Activated CD4-positive, alpha-beta T cell treated with anti-CD3 and anti-CD28 coated beads, Interleukin-2, amount 10 ng/mL, durations not matched to agents 7 days and 5 days (primary cell): ENCODE measurements at regions not wholly inside any gene's neighbourhood (a gene's known extent, or its start where the extent isn't known, plus 50 kb on each side); places are given as distances from the start of the nearest gene placed in this dataset.

ENCODE experiments used
- CTCF ChIA-PET: fragments of 350-600 bp; sonication (Branson Sonifier 250); formaldehyde crosslinking; loops from one replicate; lab custom pipeline; 2021; ENCODE audit warnings: antibody characterized with exemption; lab: Charles Lee
- POLR2A ChIA-PET: fragments of 350-600 bp; sonication (Branson Sonifier 250); formaldehyde crosslinking; loops from one replicate; lab custom pipeline; 2021; ENCODE audit warnings: antibody characterized with exemption; lab: Charles Lee
- DNase-seq: peaks from one replicate; pipeline ENCODE4 v3.0.0-alpha.2; 2020
- H3K27ac Mint-ChIP-seq: one replicate; pipeline ENCODE4 v1.8.0; 2021; ENCODE audit warnings: mild to moderate bottlenecking, moderate library complexity, mixed read lengths
- H3K27me3 Mint-ChIP-seq: one replicate; pipeline ENCODE4 v1.8.0; 2021; ENCODE audit warnings: mixed read lengths
- H3K36me3 Mint-ChIP-seq: one replicate; pipeline ENCODE4 v1.8.0; 2021; ENCODE audit warnings: low read depth, mixed read lengths
- H3K4me1 Mint-ChIP-seq: one replicate; pipeline ENCODE4 v1.8.0; 2021; ENCODE audit warnings: mixed read lengths
- H3K4me3 Mint-ChIP-seq: one replicate; pipeline ENCODE4 v1.8.0; 2021; ENCODE audit warnings: mild to moderate bottlenecking, moderate library complexity, mixed read lengths
- H3K9me3 Mint-ChIP-seq: one replicate; pipeline ENCODE4 v1.8.0; 2021; ENCODE audit warnings: mixed read lengths

- Mint-ChIP-seq H3K27ac (no peak overlapping the region), H3K4me3 (no peak overlapping the region), H3K27me3 (no peaks in the 10 kb centered on the region), H3K4me1 (no peaks in the 10 kb centered on the region), H3K36me3 (no peaks in the 10 kb centered on the region), H3K9me3 (no peaks in the 10 kb centered on the region)
- ChIA-PET POLR2A (no interaction called here), CTCF (interaction anchor here (1.4 kb wide), 1 partner anchor 638 kb away, joined by 3 read pairs; no protein-coding TSS in a partner anchor)
- DNase-seq = no peak
Observed at GRCh38 chr13:22275393-22275792, 604.5 kb downstream of the FGF9 start.

DNA sequence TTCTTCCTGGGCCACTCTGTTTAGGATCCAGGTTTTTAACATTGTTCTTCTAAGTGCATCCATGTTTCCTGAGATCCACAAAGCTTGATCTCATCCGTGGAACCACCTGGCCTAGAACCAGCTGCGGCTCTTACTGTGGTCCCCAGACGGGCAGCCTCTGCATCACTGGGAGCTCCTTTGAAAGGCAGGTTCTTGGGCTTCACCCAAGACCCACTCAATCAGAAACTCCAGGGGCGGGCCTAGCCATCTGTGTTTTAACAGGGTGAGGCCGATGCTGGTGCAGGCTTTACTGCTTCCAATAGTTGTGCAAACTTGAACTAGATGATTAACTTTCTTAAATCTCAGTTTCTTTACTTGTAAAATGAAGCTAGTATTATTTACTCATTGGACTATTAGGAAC is 605.7 kb downstream of the FGF9 start:
- Mint-ChIP-seq H3K27me3 (no peaks in the 10 kb centered on the region), H3K4me3 (no peak overlapping the region), H3K4me1 (no peaks in the 10 kb centered on the region), H3K36me3 (no peaks in the 10 kb centered on the region), H3K9me3 (no peaks in the 10 kb centered on the region), H3K27ac (no peak overlapping the region)
- ChIA-PET POLR2A (no interaction called here), CTCF (no interaction called here)
- no peak for DNase-seq

GRCh38 chr13:22278336-22278929 is 607.6 kb downstream of the FGF9 start:
- peak; percentile 71 for DNase-seq
- Mint-ChIP-seq H3K4me1 (no peaks in the 10 kb centered on the region), H3K4me3 (no peak overlapping the region), H3K27me3 (no peaks in the 10 kb centered on the region), H3K9me3 (no peaks in the 10 kb centered on the region), H3K27ac (no peak overlapping the region), H3K36me3 (no peaks in the 10 kb centered on the region)
- ChIA-PET POLR2A (no interaction called here), CTCF (interaction anchor here (0.5 to 1.0 kb wide), 2 partner anchors 77 to 518 kb away, joined by 3 to 4 read pairs; no protein-coding TSS in a partner anchor)

DNA sequence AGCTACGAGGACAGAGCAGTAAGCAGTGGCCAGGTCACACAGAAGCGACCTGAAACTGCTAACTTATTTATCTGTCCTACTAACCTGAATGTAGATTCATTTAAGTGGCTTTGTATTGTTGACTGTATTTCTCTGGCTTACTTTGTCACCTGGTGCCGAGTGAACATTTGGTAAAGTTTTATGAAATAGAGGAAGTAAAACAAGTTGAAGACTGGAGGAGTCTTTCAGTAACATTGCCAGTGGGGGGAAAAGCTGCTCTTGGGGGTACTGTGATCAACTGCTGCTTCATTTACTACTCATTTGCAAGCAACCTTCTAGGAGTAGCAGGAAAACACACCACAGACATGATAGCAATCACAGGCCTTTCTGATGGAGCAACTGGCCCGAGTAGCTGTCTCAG is 615.0 kb downstream of the FGF9 start:
- H3K4me3 Mint-ChIP-seq = no peak overlapping the region
- CTCF ChIA-PET = no interaction called here
- no peak for DNase-seq
- peaks cover 2% of the 10 kb centered on the region for H3K9me3 Mint-ChIP-seq
- H3K36me3 Mint-ChIP-seq = no peaks in the 10 kb centered on the region
- POLR2A ChIA-PET = no interaction called here
- H3K4me1 Mint-ChIP-seq = no peaks in the 10 kb centered on the region
- H3K27me3 Mint-ChIP-seq = no peaks in the 10 kb centered on the region
- no peak overlapping the region for H3K27ac Mint-ChIP-seq

DNA sequence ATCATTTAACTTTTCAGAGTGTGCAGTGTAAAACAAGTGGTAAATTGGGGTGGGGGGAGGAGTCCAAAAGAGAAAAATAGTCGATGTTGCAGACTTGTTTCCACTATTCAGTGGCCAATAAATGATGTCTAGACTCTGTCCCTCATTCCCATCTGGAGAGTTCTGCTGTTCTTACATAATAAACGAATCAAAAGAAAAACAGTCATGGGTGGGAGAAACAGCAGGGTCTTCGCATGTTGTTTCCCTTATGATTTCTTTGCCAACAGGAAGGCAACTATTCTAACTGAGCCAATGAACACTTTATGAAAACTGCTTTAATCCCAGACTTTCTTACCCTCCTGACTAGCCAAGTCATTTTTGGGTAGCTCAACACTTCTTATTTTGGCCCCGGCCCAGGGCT is 615.5 kb downstream of the FGF9 start:
- H3K9me3 Mint-ChIP-seq = peaks cover 2% of the 10 kb centered on the region
- CTCF ChIA-PET = interaction anchor here (0.6 kb wide), 1 partner anchor 93 kb away, joined by 3 read pairs; no protein-coding TSS in a partner anchor
- no peaks in the 10 kb centered on the region for H3K4me1 Mint-ChIP-seq

GRCh38 chr13:22287343-22287920 is 616.6 kb downstream of the FGF9 start:
- no peaks in the 10 kb centered on the region for H3K4me1 Mint-ChIP-seq
- H3K27ac Mint-ChIP-seq = no peak overlapping the region
- H3K27me3 Mint-ChIP-seq = no peaks in the 10 kb centered on the region
- DNase-seq = no peak
- no peaks in the 10 kb centered on the region for H3K36me3 Mint-ChIP-seq
- ChIA-PET CTCF (no interaction called here), POLR2A (no interaction called here)
- no peak overlapping the region for H3K4me3 Mint-ChIP-seq
- H3K9me3 Mint-ChIP-seq = peaks cover 2% of the 10 kb centered on the region

More for the DNA sequence above, 615.5 kb downstream of the FGF9 start:
- DNase-seq = no peak
- POLR2A ChIA-PET = no interaction called here
- no peak overlapping the region for H3K4me3 Mint-ChIP-seq
- no peak overlapping the region for H3K27ac Mint-ChIP-seq
- H3K27me3 Mint-ChIP-seq = no peaks in the 10 kb centered on the region
- H3K36me3 Mint-ChIP-seq = no peaks in the 10 kb centered on the region

DNA sequence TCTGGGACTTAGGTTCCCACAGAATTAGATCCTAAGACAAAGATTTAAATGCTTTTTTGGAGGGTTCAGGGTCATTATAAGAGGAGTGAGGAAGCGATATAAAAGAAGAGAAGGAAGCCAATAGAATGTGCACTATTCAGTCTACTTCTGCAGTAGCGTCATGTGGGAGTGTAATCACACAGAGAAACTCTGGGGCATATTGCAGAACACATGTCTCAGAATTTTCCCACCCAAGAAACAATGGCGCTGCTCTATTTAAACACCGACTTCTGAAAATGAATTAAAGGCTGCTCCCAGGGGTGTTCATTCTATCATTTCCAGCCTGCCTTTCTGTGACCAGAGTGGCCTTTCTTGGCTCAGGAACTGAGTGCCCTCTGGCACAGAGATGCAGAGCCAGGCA is 617.6 kb downstream of the FGF9 start:
- ChIA-PET CTCF (no interaction called here), POLR2A (no interaction called here)
- peaks cover 2% of the 10 kb centered on the region for H3K9me3 Mint-ChIP-seq
- no peaks in the 10 kb centered on the region for H3K36me3 Mint-ChIP-seq
- DNase-seq = no peak
- no peak overlapping the region for H3K27ac Mint-ChIP-seq
- no peaks in the 10 kb centered on the region for H3K4me1 Mint-ChIP-seq
- no peak overlapping the region for H3K4me3 Mint-ChIP-seq
- no peaks in the 10 kb centered on the region for H3K27me3 Mint-ChIP-seq

DNA sequence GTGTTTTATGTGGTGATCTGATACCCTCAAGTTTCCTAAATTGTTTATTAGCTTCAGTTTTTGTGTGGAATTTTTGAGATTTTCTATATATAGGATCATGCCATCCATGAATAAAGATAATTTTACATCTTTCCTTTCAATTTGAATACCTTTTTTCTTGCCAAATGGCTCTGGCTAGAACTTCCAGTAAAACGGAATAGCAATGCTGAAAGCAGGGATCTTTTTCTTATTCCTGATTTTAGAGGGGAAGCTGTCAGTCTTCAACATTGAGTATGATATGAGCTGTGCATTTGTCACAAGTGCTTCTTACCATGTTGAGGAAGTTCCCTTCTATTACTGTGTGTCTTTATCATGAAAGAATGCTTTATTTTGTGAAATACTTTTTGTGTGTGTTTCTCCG is 618.8 kb downstream of the FGF9 start:
- Mint-ChIP-seq H3K4me1 (no peaks in the 10 kb centered on the region), H3K9me3 (peaks cover 2% of the 10 kb centered on the region), H3K27me3 (no peaks in the 10 kb centered on the region), H3K4me3 (no peak overlapping the region), H3K27ac (no peak overlapping the region), H3K36me3 (no peaks in the 10 kb centered on the region)
- CTCF ChIA-PET = interaction anchor here (0.7 kb wide), 1 partner anchor 20 kb away, joined by 3 read pairs; no protein-coding TSS in a partner anchor
- POLR2A ChIA-PET = no interaction called here
- DNase-seq = no peak

- Mint-ChIP-seq H3K4me3 (no peak overlapping the region), H3K27me3 (no peaks in the 10 kb centered on the region), H3K36me3 (no peaks in the 10 kb centered on the region), H3K9me3 (peaks cover 10% of the 10 kb centered on the region), H3K27ac (no peak overlapping the region), H3K4me1 (no peaks in the 10 kb centered on the region)
- no peak for DNase-seq
- ChIA-PET CTCF (no interaction called here), POLR2A (no interaction called here)
Observed at GRCh38 chr13:22298530-22298929, 627.7 kb downstream of the FGF9 start.

GRCh38 chr13:22311734-22312404 is 641.0 kb downstream of the FGF9 start:
- H3K9me3 Mint-ChIP-seq = peaks cover 7% of the 10 kb centered on the region
- ChIA-PET CTCF (no interaction called here), POLR2A (no interaction called here)
- no peak overlapping the region for H3K4me3 Mint-ChIP-seq
- no peak for DNase-seq
- H3K36me3 Mint-ChIP-seq = no peaks in the 10 kb centered on the region
- no peaks in the 10 kb centered on the region for H3K4me1 Mint-ChIP-seq
- H3K27me3 Mint-ChIP-seq = peaks cover 2% of the 10 kb centered on the region
- no peak overlapping the region for H3K27ac Mint-ChIP-seq

DNA sequence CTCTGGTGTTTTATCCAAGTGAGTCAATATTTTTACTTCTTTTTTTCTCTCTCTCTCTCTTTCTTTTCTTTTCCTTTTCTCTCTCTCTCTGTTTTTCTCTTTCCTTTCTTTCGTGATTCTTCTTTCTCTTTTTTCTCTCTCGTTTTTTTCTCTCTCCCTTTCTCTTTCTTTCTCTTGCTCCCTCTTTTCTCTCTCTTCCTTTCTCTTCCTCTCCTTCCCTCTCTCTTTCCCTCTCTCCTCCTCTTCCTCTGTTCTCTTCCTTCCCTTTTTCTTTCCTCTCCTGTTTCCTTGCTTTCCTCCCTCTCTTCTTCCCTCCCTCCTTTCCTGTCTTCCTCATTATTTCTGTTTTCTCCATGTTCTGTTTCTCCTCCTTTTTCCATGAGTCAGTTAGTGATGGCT is 641.5 kb downstream of the FGF9 start:
- ChIA-PET CTCF (no interaction called here), POLR2A (no interaction called here)
- Mint-ChIP-seq H3K27ac (no peak overlapping the region), H3K9me3 (peaks cover 5% of the 10 kb centered on the region), H3K36me3 (no peaks in the 10 kb centered on the region), H3K27me3 (peaks cover 1% of the 10 kb centered on the region), H3K4me3 (no peak overlapping the region), H3K4me1 (no peaks in the 10 kb centered on the region)
- DNase-seq = no peak

GRCh38 chr13:22316494-22317025 is 645.7 kb downstream of the FGF9 start:
- ChIA-PET CTCF (interaction anchor here (0.6 kb wide), 1 partner anchor 10 kb away, joined by 3 read pairs; no protein-coding TSS in a partner anchor), POLR2A (no interaction called here)
- no peaks in the 10 kb centered on the region for H3K27me3 Mint-ChIP-seq
- H3K27ac Mint-ChIP-seq = no peak overlapping the region
- H3K9me3 Mint-ChIP-seq = peaks cover 2% of the 10 kb centered on the region
- no peaks in the 10 kb centered on the region for H3K4me1 Mint-ChIP-seq
- DNase-seq = no peak
- no peaks in the 10 kb centered on the region for H3K36me3 Mint-ChIP-seq
- H3K4me3 Mint-ChIP-seq = no peak overlapping the region

GRCh38 chr13:22320991-22321390 is 650.1 kb downstream of the FGF9 start:
- DNase-seq = no peak
- H3K36me3 Mint-ChIP-seq = no peaks in the 10 kb centered on the region
- H3K4me3 Mint-ChIP-seq = no peak overlapping the region
- no peaks in the 10 kb centered on the region for H3K4me1 Mint-ChIP-seq
- ChIA-PET POLR2A (no interaction called here), CTCF (no interaction called here)
- no peaks in the 10 kb centered on the region for H3K9me3 Mint-ChIP-seq
- H3K27ac Mint-ChIP-seq = no peak overlapping the region
- no peaks in the 10 kb centered on the region for H3K27me3 Mint-ChIP-seq
